ENCODE measurements at regions not wholly inside any gene's neighbourhood (a gene's known extent, or its start where the extent isn't known, plus 50 kb on each side); places are given as distances from the start of the nearest gene placed in this dataset.

DNA sequence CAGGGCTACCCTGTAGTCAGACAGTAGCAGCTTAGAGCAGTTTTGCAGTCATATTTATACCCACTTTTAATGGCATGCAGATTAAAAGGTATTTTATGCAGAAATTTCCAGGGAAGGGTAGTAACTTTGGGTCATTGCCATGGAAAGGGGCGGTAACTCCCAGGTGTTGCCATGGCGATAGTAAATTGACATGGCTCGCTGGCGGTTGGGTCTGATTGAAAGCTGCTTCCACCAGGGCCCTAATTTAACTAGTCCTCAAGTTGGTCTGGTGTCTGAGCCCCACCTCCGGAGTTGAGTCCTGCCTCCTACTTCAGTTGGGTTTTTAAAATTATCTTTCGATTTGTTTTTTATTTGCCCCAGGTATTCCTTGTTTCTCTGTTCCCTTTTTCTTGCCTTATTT lies 70.1 kb downstream of the NAA11 start:
- BruUV-seq (replicated peaks) = no TSS peak
- Histone ChIP-seq H3K9me3 (replicated peaks; ENCODE audit: control insufficient read depth, insufficient read depth, low read depth, low read length) (peaks cover 8% of the 10 kb centered on the region; the same call in 1 of the 2 replicates), H3K4me3 (no peak overlapping the region), H2AFZ (ENCODE audit: low read depth, low read length) (no peak overlapping the region), H3K36me3 (ENCODE audit: control insufficient read depth, insufficient read depth, low read length) (no peaks in the 10 kb centered on the region), H3K27me3 (ENCODE audit: control insufficient read depth in 2 of 2, insufficient read depth in 2 of 2, low read length in 2 of 2) (no peaks in the 10 kb centered on the region), H3K4me1 (replicated peaks in 1 of 2; ENCODE audit: control insufficient read depth in 2 of 2, insufficient read depth in 2 of 2, low read length in 2 of 2) (no peaks in the 10 kb centered on the region; a peak in 1 of 5 replicates), H3K9me1 (ENCODE audit: control insufficient read depth, insufficient read depth, low read length) (no peaks in the 10 kb centered on the region), H3K79me2 (ENCODE audit: control insufficient read depth, insufficient read depth, low read length) (no peaks in the 10 kb centered on the region), H3K9ac (ENCODE audit: insufficient read depth in 1 of 2, low read depth in 2 of 2, low read length in 2 of 2) (no peak overlapping the region), H3K4me2 (ENCODE audit: insufficient read depth, low read length) (no peak overlapping the region), H3K27ac (ENCODE audit: extremely low read depth, low read depth, low read length) (no peak overlapping the region), H4K20me1 (replicated peaks; ENCODE audit: control insufficient read depth, insufficient read depth, low read length) (no peaks in the 10 kb centered on the region)
- TF ChIP-seq, protein P1, sequence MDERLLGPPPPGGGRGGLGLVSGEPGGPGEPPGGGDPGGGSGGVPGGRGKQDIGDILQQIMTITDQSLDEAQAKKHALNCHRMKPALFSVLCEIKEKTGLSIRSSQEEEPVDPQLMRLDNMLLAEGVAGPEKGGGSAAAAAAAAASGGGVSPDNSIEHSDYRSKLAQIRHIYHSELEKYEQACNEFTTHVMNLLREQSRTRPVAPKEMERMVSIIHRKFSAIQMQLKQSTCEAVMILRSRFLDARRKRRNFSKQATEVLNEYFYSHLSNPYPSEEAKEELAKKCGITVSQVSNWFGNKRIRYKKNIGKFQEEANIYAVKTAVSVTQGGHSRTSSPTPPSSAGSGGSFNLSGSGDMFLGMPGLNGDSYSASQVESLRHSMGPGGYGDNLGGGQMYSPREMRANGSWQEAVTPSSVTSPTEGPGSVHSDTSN (CRISPR knock-in tag; IDR thresholded peaks at IDR 0.05; ENCODE audit: low read depth) = no peak
- TF ChIP-seq, protein P1 (tag; conservative IDR thresholded peaks at IDR 0.05; ENCODE audit: low read depth) = peak; percentile 44
- TF ChIP-seq, protein P2, sequence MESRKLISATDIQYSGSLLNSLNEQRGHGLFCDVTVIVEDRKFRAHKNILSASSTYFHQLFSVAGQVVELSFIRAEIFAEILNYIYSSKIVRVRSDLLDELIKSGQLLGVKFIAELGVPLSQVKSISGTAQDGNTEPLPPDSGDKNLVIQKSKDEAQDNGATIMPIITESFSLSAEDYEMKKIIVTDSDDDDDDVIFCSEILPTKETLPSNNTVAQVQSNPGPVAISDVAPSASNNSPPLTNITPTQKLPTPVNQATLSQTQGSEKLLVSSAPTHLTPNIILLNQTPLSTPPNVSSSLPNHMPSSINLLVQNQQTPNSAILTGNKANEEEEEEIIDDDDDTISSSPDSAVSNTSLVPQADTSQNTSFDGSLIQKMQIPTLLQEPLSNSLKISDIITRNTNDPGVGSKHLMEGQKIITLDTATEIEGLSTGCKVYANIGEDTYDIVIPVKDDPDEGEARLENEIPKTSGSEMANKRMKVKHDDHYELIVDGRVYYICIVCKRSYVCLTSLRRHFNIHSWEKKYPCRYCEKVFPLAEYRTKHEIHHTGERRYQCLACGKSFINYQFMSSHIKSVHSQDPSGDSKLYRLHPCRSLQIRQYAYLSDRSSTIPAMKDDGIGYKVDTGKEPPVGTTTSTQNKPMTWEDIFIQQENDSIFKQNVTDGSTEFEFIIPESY (CRISPR knock-in tag; IDR thresholded peaks at IDR 0.05) = peak; percentile 68; the same call in 1 of the 2 replicates
- no peak for TF ChIP-seq SMAD3 (CRISPR knock-in tag; conservative IDR thresholded peaks at IDR 0.05)
- TF ChIP-seq, protein P3, sequence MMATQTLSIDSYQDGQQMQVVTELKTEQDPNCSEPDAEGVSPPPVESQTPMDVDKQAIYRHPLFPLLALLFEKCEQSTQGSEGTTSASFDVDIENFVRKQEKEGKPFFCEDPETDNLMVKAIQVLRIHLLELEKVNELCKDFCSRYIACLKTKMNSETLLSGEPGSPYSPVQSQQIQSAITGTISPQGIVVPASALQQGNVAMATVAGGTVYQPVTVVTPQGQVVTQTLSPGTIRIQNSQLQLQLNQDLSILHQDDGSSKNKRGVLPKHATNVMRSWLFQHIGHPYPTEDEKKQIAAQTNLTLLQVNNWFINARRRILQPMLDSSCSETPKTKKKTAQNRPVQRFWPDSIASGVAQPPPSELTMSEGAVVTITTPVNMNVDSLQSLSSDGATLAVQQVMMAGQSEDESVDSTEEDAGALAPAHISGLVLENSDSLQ (IDR thresholded peaks at IDR 0.05) = peak; percentile 91
- no peak for TF ChIP-seq RFX5 (IDR thresholded peaks at IDR 0.05; ENCODE audit: low read depth, low read length)
- TF ChIP-seq PTBP1 (IDR thresholded peaks at IDR 0.05; ENCODE audit: low read depth, low read length) = no peak
- TF ChIP-seq SNRNP70 (optimal IDR thresholded peaks at IDR 0.05; ENCODE audit: low read depth, low read length) = no peak
- TF ChIP-seq, protein P4, sequence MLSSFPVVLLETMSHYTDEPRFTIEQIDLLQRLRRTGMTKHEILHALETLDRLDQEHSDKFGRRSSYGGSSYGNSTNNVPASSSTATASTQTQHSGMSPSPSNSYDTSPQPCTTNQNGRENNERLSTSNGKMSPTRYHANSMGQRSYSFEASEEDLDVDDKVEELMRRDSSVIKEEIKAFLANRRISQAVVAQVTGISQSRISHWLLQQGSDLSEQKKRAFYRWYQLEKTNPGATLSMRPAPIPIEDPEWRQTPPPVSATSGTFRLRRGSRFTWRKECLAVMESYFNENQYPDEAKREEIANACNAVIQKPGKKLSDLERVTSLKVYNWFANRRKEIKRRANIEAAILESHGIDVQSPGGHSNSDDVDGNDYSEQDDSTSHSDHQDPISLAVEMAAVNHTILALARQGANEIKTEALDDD (IDR thresholded peaks at IDR 0.05) = peak; percentile 87
- peak; percentile 93 for TF ChIP-seq RFX1 (IDR thresholded peaks at IDR 0.05)
- FAIRE-seq = no peak
- WGBS (ENCODE audit: insufficient coverage, low coverage, missing lambda C conversion rate) = 55% methylated on average over 6 of the region's 6 CpGs
- ChIA-PET CTCF (ENCODE audit: low intra/inter-chr PET ratio) (no interaction called here), POLR2A (no interaction called here)
- intact Hi-C loops (cut with micrococcal nuclease) (no loop called here), in situ Hi-C loops (cut with MboI) (no loop called here)
- ATAC-seq = peak; percentile 70; the same call in 2 of the 3 replicates
- peak in 2 of 4 experiments; percentile 18 to 36 for DNase-seq (ENCODE audit: extremely low read depth in 1 of 4, low spot score in 3 of 4)

All from K562 (cell line).